ENCODE measurements at regions not wholly inside any gene's neighbourhood (a gene's known extent, or its start where the extent isn't known, plus 50 kb on each side); places are given as distances from the start of the nearest gene placed in this dataset.
"Not testable (repeated sequence)": the region's sequence is repeated elsewhere in the genome, so short reads cannot be mapped to it uniquely, and the experiment has no call there.

DNA sequence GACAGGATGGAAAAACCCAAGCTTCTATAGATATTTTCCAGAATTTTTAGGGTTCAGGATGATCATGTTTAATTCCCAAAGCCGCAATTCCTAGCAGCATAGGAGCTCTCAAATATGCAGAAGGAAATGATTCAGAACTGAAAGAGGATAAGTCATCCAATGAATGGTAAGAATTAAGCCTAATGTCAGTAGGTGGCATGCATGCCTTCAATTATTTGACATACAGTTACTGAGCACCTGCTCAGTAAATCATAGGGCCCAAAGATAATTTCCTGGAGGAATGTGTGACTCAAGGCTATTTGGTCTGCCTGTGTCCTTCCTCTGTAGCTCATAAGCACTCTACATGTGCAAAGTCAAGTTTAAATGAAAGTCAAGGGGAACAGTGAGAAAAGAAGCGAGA, 116.8 kb upstream of the SLC38A4 start:
- DNase-seq (ENCODE audit: extremely low read depth, low read depth, low spot score), result no peak

DNA sequence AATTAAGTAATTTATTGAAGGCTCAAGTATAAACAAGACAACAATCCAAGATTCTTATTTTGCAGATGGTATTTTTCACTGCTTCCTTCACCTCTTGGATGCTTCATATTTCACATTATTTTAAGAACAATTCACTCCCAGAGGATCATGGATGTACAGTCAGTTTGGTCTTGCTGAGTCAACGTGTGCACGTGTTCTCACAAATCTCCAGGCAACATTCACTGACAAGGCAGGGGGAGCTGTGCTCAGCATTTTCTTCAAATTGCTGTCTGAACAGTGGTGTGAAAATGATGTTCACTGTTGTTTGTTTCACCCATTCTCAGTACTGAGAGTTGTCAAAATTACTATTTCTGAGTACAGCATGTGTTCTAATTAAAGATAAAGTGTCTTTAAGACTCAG, 118.3 kb upstream of the SLC38A4 start:
- DNase-seq (ENCODE audit: extremely low read depth, low read depth, low spot score), result no peak

DNA sequence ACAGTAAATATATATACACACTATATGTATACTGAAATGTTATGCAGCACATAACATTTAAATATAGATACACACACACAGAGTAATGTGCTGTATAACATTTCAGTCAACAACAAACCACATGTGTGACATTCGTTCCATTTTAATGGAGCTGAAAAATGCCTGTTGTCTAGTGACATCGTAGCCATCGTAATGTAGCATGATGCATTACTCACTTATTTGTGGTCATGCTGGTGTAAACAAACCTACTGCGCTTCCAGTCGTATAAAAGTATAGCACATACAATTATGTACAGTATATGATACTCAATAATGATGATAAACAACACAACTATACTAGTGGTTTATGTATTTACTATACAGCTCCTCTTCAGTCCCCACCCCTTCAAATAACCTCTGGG, 119.0 kb upstream of the SLC38A4 start:
- DNase-seq (ENCODE audit: extremely low read depth, low read depth, low spot score), result no peak

DNA sequence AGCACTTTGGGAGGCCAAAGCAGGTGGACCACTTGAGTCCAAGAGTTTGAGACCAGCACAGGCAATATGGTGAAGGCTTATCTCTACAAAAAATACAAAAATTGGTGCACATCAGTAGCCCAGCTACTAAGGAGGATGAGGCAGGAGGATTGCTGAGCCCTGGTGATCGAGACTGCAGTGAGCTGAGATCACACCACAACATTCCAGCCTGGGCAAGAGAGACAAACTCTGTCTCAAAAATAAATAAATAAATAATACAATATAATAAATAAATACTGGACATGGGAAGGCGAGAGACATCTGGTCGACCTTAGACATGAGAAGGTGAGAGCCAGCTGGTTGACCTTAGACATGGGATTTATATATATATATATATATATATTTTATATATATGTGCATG, 119.8 kb upstream of the SLC38A4 start:
- DNase-seq (ENCODE audit: extremely low read depth, low read depth, low spot score), result no peak

DNA sequence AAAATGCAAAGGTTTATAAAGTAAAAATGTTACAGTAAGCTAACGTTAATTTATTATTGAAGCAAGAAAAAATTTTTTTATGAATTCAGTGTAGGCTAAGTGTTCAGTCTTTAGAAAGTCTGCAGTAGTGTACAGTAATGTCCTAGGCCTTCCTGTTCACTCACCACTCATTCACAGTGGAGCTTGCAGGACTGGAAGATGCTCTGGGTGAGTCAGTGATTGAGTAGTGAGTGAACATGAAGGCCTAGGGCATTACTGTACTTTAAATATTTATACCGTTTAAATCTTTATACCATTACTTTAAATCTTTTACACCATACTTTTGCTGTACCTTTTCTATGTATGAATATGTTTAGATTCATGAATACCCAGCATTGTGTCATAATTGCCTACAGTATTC, 120.3 kb upstream of the SLC38A4 start:
- no peak for DNase-seq (ENCODE audit: extremely low read depth, low read depth, low spot score)

DNA sequence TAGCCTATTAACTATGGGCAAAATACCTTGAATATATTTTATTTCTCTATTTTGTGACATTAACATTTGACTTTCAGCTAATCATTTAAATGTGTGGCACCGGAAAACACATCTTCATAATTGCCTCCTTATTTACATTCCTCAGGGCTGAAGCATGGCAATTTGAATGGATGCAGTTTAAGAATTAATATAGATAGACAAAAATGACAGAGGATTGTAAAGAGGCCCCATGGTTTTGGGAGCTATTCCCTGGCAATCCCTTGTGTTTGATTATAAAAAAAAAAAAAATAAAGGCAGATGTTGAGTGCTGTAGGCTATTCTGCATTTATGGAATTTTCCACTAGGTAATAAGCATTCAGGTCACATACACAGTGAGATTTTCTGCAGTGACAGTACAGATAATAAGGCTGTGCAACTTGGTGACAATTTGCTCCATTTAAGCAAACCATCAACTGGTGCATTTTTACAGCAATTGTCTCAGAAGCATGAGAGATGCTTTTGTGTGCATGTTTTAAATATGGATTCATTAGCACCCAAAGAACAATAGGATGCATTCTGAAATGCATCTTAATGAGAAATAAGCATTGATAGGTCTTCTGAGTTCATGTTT, 123.2 kb upstream of the SLC38A4 start:
- DNase-seq (ENCODE audit: extremely low read depth, low read depth, low spot score), result no peak

DNA sequence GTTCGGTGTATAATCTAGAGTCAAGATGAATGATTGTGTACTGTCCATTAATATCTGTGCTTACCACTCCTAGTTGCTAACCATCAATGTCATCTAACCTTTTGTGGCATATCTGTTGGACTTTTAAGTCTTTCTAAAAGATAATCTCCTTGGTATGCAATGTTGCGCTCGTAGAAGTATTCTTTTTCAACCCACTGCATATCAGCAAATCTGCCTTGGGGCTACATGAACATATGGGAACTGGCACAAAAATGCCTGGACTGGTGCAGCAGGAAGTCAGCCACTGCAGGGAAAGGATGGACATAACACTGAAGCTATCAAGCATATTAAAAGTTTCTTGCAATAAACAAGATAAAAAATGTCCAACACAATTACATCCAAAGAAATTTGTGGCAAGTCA, 124.3 kb upstream of the SLC38A4 start:
- no peak for DNase-seq (ENCODE audit: extremely low read depth, low read depth, low spot score)

DNA sequence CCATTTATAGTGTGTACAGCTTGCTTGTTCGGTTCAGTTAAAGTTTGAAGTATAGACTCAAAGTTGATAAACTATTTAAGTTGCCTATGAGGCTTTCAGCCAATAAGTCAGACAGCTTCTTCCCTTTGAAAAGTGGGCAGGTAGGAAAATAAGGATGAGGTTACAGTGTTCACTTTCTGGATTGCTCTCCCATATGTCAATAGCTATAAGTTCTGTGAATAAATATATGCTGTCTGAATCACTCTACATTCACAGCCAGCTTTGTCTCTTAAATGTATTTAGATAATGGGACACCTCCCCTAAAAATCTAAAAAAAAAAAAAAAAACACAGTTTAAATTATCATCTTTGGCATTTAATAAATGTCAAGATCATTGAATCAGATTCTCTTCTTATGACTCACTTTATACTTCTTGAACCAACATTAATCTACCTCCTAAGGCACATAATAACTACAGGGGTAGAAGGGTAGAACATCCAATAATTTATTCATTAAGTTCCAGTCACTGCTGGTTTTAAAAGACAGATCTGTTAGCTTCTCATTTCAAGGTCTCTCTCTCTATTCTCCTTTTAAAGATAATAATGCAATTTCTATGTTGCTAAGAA, 126.4 kb upstream of the PCED1B start:
- no peak for DNase-seq (ENCODE audit: extremely low read depth, low read depth, low spot score)

DNA sequence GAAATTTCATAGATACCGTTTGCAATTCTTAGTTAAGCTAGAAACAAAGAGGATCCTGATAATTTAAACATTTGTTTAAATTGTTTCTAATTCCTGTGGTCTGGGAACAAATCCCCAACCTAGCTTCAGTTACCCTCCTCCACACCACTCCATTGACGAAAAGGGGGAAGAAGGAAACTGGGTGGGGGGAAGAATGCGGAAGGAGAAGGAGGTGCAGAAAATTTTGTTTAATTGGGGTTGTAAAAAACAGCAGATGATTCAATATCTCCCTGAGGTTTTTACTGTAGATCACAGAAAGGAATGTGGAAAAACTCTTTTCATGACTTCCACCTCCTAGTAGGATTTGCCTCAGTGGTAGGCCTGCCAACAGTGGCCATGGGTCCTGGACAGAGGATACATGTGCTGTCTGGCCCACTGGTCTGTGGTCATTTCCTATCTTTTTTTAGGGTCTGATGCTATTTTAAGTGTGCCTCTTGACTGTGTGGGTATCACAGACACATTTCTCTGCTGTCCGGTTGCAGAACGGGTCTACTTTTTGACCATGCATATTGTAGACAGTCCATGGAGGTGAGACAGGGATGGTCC, 122.9 kb upstream of the PCED1B start:
- DNase-seq (ENCODE audit: extremely low read depth, low read depth, low spot score), result no peak

DNA sequence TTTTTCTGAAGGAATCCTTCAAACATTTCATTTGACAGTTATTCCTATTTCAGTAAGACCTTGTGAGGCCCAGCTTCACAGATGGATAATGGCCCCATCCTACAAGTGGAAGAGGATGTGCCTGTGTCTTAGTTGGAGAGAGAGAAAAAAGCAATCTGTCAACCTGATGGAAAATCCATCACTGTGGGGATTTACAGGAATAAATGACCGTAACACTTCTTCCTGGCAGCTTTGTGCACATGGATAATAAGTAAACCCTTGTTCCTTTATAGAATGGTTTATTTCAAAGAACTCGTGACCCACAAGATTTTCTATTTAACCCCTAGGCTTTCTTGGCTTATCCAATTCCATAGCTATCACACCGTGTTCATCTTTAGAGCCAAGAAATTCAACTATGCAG, 121.4 kb upstream of the PCED1B start:
- no peak for DNase-seq (ENCODE audit: extremely low read depth, low read depth, low spot score)

DNA sequence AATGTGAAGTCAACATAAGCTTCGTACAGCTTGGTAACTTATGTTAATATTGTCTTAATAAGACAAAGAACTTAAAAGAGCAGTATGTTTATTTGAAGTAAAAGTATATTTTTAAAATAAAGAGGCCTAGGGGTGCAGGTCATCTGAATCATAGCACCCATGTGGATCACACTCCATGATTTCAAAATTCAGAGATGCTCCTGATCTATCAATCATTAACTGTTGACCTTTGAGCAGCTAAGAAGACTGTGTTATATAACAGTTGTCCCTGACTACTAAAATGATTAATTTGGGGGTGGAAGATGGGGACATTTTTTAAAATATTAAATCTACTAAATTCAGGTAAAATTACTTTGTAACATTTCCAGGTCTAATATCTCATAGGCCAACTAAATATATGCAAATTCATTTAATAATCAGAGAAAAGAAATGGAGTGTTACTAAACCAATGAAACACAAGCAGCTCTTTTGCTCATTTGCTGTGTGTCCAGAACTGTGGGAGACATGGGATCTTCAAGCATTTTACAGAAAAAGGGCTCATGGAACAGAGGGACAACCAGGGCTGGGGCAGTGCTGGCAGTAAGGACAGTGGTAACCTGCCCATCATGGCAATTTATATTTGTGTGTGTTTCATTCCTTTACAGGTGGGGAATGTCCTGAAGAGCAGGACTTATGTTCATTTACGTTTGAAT, 120.7 kb upstream of the PCED1B start:
- DNase-seq (ENCODE audit: extremely low read depth, low read depth, low spot score), result no peak

DNA sequence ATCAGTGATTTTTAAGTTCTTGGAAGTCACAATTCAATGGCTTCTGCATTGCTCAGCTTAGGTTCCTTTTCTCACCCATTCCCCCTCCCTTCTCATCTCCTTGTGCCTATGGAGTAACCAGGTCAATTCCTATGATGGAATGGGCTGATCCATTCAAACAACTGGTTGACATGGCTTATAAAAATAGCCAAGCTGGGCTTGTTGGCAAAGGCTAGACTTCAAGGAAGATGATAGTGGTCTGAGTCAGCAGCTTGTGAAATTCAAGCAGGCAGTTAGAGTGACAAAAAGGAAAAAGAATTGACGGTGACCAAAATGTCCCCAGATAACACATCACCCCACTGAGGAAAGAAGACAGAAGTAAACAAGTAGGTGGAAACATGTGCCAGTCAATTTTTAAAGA, 119.9 kb upstream of the PCED1B start:
- no peak for DNase-seq (ENCODE audit: extremely low read depth, low read depth, low spot score)

DNA sequence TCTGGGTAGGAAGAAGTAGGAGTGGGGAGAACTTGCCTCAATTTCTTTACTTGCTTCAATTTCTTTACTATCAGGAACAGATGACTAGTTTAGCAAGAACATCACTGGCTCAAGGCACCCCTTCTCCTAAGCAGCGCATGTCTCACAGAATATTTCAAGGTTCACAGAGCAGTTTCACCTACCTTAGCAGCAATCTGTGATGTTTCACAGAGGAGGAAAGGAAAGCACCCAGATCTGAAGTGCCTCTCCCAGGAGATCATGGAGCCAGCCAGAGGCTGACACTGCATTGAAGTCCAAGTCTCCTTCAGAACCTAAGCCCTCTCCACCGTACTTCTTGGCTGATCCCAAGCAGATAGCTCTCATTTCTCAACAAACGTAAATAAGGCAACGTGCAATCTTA, 118.7 kb upstream of the PCED1B start:
- no peak for DNase-seq (ENCODE audit: extremely low read depth, low read depth, low spot score)

DNA sequence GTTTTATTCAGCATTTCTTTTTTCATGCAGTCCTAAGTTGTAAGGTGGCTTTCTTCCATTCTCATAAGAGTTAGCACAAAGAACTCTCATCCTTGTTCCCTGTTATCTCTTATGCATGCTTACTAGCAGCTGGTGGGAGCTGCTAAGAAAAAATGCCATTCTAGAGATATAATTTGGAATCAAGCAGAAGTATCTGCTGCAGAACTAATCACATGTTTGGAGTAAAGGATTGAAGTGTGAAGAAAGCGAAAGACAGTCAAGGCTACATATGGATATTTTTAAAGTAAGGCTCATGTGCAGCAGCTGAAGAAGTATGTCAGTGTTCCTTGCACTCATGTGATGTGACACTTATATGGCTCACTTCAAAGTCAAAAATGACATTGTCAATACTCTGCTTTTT, 116.2 kb upstream of the PCED1B start:
- no peak for DNase-seq (ENCODE audit: extremely low read depth, low read depth, low spot score)

DNA sequence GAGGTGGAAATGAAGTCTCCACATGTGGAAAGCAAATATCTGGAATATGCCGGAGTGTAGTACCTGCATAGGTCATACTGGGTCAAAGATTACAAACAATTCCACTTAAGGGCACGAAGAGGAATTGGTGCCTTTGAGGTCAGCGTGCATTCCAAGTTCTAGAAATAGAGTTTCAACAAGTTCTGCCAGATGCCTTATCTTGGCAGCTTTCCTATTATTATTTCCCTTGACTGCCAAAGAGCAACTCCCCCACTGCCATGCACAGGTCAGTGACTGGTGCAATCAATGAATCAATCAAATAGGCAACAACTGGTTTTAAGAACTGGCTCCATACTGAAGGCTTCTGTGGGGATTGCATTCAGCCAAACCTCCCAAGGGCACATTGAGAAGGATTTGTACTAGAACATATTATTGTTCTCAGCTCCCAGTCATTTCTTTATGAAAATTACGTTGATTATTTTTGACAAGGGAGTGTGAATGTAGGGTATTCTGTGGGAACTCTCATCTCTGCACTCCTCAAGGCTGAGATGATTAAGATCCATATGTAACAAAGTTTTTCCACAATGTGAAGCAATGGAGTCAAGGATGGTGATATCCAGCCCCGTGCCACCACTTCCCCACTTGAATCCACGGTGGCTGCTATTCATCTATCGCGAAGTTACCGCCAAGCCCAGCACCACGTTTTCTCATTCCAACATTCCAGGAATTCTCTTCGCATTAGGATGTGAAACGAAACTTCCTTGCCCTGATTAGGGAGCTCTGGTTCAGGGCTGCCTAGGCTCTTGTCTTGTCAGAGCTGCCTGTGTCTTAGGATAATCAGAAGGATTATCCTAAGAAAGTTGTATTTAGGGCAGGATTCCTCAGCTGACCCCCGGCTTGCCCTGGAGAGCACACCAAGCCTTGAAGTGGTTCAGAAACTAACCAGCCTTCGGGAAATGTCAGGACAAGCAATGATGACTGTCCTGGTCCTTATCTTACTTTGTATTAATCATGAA, 115.1 kb upstream of the PCED1B start:
- no peak for DNase-seq (ENCODE audit: extremely low read depth, low read depth, low spot score)

DNA sequence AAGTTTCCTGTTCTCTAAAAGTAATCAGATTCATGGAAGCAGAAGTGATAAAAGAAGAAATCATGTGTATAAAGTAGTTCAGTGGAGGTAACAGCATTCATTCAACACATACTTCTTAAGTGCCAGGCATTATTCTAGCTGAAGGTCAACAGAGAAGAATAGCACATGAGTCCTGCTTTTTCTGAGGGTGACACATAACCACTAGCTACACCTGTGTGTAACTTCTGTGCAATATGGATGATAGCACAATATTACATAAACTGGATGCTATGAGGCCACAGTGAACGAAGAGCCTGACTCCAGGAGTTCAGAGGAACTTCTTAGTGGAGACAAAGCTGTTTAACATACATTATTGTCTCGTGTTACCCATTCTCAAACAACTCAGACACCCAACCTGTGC, 114.3 kb upstream of the PCED1B start:
- DNase-seq (ENCODE audit: extremely low read depth, low read depth, low spot score), result no peak

DNA sequence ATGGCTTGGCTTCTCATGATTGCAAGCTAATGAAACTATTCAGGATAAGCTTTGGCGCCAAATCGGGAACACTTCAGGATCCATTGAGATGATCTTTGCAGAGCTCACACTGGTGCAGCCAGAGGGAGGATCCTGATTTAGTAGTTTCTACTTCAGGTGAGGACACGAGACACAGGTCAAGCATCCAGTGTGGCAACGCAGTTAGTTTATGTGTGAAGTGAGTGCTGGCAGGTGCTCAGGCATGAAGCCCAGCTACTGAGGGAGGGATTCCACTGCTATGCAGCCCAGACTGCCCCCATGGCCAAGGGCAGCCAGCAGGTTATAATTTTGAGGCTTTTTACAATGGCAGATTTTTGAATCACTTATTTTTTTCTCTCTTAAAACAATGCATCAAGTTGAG, 113.5 kb upstream of the PCED1B start:
- no peak for DNase-seq (ENCODE audit: extremely low read depth, low read depth, low spot score)

DNA sequence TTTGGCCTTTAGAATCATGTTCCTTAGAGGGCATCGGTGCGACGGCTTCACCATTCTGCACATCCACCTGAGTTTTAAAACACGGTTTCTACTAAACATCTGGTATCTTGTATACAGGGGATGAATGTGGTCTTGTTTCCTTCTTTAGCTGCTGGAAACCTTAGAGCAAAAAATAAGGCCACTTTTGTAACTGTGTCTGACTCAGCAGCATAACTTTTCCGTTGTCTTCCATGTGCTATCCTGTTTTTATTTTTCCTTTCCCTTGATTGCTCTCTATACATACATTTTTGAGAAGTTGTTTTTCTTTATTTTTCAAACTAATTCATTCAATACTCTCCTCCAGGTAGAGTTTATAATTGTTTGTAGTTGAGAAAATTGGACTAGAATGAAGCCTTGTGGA, 108.8 kb upstream of the PCED1B start:
- DNase-seq (ENCODE audit: extremely low read depth, low read depth, low spot score), result no peak

DNA sequence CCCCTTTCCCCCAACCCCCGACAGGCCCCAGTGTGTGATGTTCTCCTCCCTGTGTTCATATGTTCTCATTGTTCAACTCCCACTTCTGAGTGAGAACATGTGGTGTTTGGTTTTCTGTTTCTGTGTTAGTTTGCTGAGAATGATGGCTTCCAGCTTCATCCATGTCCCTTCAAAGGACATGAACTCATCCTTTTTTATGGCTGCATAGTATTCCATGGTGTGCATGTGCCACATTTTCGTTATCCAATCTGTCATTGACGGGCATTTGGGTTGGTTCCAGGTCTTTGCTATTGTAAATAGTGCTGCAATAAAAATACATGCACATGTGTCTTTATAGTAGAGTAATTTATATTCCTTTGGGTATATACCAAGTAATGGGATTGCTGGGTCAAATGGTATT, 105.5 kb upstream of the PCED1B start:
- DNase-seq (ENCODE audit: extremely low read depth, low read depth, low spot score), result not testable (repeated sequence)

DNA sequence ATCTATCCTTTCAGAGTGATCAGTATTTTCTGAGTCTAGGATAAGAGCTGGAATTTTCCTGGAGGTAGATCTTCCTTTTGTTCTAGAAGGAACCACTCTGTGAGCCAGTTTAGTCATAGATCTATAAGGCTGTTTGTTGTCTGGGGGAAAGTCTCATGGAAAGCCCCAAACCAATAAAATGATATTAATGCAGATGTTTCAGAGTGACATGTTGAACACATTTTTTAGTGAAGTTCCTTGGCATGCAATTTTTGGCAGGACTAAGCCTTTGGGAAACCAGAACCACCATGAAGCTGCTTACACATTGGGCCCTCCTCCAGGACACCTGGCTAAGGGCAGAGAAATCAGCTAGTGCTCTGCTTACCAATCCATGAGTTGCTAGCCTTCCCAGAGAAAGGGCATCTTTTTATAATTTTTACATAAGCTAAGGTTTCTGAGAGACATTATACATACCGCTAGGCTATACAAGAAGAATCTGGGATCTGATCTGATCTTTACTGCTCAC, 101.5 kb upstream of the PCED1B start:
- DNase-seq (ENCODE audit: extremely low read depth, low read depth, low spot score), result no peak

DNA sequence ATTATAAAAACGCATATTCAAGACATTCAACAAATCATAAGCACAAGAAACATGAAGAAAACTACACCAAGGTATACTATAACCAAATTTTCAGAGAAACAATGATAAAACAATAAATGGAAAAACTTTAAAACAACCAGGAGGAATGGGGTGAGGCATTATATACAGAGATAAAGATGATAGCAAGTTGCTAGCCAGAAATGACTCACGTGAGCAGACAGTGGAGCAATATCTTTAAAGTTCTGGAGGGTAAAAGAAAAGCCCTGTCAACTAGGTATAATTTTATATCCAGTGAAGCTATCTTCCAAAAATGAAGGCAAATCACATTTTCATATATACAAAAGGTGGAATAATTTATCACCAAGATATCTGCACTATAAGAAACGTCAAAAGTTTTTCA, 97.8 kb upstream of the PCED1B start:
- DNase-seq (ENCODE audit: extremely low read depth, low read depth, low spot score), result no peak
